ENCODE measurements at regions not wholly inside any gene's neighbourhood (a gene's known extent, or its start where the extent isn't known, plus 50 kb on each side); places are given as distances from the start of the nearest gene placed in this dataset.

DNA sequence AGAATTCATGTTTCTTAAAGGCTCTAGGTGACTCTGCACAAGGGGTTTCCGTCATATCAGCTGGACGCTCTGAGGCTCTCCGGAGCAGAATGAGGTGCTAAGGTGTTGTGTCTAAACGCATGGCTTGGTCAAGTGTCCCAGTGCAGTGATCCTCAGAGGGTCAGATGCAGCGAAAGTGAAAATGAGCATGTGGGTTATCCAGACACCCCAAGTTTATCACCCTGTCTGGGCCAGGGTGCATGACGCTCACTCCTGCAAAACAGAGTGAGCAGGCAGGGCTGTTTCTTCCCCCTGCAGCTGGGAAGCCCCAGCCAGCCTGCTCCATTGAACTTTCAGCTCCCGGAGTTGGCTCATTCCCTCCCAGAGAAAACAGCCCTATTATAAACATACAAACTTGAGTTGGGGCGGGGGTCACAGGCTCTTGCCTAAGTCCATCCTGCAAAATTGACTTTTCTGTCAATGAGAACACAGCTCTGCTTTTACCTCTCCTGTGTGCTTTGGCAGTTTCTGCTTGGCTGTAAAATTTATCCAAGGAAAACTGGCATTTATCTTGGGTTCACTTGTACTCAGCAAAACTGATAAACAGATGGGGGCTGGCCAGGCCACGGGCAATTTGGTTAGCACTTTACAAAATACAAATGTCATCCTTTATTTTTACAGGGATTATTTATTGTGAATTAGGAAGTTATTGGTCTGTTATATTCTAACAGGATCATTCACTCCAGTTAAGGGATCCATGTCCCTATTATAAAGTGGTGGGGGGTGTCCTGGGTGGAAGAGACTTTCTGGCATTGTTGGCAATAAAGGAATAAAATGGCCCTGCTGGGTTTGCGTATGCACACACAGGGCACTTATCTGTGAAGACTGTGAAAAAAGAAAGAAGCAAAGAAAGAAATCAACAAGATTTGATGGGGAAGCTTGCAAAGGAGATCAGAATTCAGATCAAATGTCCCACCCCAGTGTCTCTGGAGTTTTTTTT lies 154.9 kb downstream of the FOXA2 start (continued):
- TF ChIP-seq, protein P1, sequence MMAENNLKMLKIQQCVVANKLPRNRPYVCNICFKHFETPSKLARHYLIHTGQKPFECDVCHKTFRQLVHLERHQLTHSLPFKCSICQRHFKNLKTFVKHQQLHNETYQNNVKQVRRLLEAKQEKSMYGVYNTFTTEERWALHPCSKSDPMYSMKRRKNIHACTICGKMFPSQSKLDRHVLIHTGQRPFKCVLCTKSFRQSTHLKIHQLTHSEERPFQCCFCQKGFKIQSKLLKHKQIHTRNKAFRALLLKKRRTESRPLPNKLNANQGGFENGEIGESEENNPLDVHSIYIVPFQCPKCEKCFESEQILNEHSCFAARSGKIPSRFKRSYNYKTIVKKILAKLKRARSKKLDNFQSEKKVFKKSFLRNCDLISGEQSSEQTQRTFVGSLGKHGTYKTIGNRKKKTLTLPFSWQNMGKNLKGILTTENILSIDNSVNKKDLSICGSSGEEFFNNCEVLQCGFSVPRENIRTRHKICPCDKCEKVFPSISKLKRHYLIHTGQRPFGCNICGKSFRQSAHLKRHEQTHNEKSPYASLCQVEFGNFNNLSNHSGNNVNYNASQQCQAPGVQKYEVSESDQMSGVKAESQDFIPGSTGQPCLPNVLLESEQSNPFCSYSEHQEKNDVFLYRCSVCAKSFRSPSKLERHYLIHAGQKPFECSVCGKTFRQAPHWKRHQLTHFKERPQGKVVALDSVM (CRISPR knock-in tag; IDR thresholded peaks at IDR 0.05) = no peak
- TF ChIP-seq ZNF496 (CRISPR knock-in tag; IDR thresholded peaks at IDR 0.05; ENCODE audit: insufficient replicate concordance) (no peak), ZNF550 (CRISPR knock-in tag; IDR thresholded peaks at IDR 0.05; ENCODE audit: borderline replicate concordance) (no peak), ZNF446 (CRISPR knock-in tag; IDR thresholded peaks at IDR 0.05) (no peak), POLR2G (IDR thresholded peaks at IDR 0.05; ENCODE audit: low read depth, low read length) (peak; percentile 70), BORCS8-MEF2B (CRISPR knock-in tag; IDR thresholded peaks at IDR 0.05) (peak; percentile 88), NFE2L1 (CRISPR knock-in tag; IDR thresholded peaks at IDR 0.05; ENCODE audit: borderline replicate concordance) (no peak), MAFK (conservative IDR thresholded peaks at IDR 0.05 in 1 of 2, IDR thresholded peaks at IDR 0.05 in 1 of 2; ENCODE audit: low read length in 2 of 2) (peak; percentile 23 to 48; a peak in 1 of 4 replicates), ZC3H13 (CRISPR knock-in tag; IDR thresholded peaks at IDR 0.05) (no peak), RARA (CRISPR knock-in tag; IDR thresholded peaks at IDR 0.05) (peak; percentile 91), CENPX (CRISPR knock-in tag; IDR thresholded peaks at IDR 0.05) (no peak), TEAD3 (CRISPR knock-in tag; optimal IDR thresholded peaks at IDR 0.05; ENCODE audit: borderline replicate concordance) (peak; percentile 66), ATRX (CRISPR knock-in tag; IDR thresholded peaks at IDR 0.05; ENCODE audit: borderline replicate concordance) (no peak), ZNF12 (CRISPR knock-in tag; IDR thresholded peaks at IDR 0.05) (peak; percentile 63), HNRNPL (IDR thresholded peaks at IDR 0.05; ENCODE audit: low read depth, low read length) (no peak), ZSCAN22 (CRISPR knock-in tag; IDR thresholded peaks at IDR 0.05) (no peak), ZNF205 (CRISPR knock-in tag; IDR thresholded peaks at IDR 0.05) (no peak), BRD4 (CRISPR knock-in tag; IDR thresholded peaks at IDR 0.05) (peak; percentile 92), ZNF354B (CRISPR knock-in tag; IDR thresholded peaks at IDR 0.05) (no peak), ZNF547 (CRISPR knock-in tag; IDR thresholded peaks at IDR 0.05) (no peak)
- TF ChIP-seq, protein P2, sequence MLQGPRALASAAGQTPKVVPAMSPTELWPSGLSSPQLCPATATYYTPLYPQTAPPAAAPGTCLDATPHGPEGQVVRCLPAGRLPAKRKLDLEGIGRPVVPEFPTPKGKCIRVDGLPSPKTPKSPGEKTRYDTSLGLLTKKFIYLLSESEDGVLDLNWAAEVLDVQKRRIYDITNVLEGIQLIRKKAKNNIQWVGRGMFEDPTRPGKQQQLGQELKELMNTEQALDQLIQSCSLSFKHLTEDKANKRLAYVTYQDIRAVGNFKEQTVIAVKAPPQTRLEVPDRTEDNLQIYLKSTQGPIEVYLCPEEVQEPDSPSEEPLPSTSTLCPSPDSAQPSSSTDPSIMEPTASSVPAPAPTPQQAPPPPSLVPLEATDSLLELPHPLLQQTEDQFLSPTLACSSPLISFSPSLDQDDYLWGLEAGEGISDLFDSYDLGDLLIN (CRISPR knock-in tag; IDR thresholded peaks at IDR 0.05; ENCODE audit: borderline replicate concordance) = no peak
- TF ChIP-seq, protein P3, sequence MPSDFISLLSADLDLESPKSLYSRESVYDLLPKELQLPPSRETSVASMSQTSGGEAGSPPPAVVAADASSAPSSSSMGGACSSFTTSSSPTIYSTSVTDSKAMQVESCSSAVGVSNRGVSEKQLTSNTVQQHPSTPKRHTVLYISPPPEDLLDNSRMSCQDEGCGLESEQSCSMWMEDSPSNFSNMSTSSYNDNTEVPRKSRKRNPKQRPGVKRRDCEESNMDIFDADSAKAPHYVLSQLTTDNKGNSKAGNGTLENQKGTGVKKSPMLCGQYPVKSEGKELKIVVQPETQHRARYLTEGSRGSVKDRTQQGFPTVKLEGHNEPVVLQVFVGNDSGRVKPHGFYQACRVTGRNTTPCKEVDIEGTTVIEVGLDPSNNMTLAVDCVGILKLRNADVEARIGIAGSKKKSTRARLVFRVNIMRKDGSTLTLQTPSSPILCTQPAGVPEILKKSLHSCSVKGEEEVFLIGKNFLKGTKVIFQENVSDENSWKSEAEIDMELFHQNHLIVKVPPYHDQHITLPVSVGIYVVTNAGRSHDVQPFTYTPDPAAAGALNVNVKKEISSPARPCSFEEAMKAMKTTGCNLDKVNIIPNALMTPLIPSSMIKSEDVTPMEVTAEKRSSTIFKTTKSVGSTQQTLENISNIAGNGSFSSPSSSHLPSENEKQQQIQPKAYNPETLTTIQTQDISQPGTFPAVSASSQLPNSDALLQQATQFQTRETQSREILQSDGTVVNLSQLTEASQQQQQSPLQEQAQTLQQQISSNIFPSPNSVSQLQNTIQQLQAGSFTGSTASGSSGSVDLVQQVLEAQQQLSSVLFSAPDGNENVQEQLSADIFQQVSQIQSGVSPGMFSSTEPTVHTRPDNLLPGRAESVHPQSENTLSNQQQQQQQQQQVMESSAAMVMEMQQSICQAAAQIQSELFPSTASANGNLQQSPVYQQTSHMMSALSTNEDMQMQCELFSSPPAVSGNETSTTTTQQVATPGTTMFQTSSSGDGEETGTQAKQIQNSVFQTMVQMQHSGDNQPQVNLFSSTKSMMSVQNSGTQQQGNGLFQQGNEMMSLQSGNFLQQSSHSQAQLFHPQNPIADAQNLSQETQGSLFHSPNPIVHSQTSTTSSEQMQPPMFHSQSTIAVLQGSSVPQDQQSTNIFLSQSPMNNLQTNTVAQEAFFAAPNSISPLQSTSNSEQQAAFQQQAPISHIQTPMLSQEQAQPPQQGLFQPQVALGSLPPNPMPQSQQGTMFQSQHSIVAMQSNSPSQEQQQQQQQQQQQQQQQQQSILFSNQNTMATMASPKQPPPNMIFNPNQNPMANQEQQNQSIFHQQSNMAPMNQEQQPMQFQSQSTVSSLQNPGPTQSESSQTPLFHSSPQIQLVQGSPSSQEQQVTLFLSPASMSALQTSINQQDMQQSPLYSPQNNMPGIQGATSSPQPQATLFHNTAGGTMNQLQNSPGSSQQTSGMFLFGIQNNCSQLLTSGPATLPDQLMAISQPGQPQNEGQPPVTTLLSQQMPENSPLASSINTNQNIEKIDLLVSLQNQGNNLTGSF (CRISPR knock-in tag; IDR thresholded peaks at IDR 0.05) = no peak

Data from HepG2 (cell line).